ENCODE measurements at regions not wholly inside any gene's neighbourhood (a gene's known extent, or its start where the extent isn't known, plus 50 kb on each side); places are given as distances from the start of the nearest gene placed in this dataset.
"Not testable (repeated sequence)": the region's sequence is repeated elsewhere in the genome, so short reads cannot be mapped to it uniquely, and the experiment has no call there.

GRCh38 chr16:35152067-35152627 lies 1692.7 kb downstream of the TP53TG3F start:
- no peaks in the 10 kb centered on the region for H3K27me3 ChIP-seq
- H3K27ac ChIP-seq: no peak overlapping the region
- H3K4me3 ChIP-seq: no peak overlapping the region
- intact Hi-C loops (cut with DNase I): loop anchor here in 1 of 2 donors (10.0 kb wide), 1 partner anchor 53 kb away; no protein-coding TSS in a partner anchor
- H3K36me3 ChIP-seq (replicated peaks in 1 of 2): no peaks in the 10 kb centered on the region
- H3K9me3 ChIP-seq (replicated peaks in 1 of 3): no peaks in the 10 kb centered on the region
- TF ChIP-seq POLR2A (IDR thresholded peaks at IDR 0.05): no peak
- TF ChIP-seq, protein P1, sequence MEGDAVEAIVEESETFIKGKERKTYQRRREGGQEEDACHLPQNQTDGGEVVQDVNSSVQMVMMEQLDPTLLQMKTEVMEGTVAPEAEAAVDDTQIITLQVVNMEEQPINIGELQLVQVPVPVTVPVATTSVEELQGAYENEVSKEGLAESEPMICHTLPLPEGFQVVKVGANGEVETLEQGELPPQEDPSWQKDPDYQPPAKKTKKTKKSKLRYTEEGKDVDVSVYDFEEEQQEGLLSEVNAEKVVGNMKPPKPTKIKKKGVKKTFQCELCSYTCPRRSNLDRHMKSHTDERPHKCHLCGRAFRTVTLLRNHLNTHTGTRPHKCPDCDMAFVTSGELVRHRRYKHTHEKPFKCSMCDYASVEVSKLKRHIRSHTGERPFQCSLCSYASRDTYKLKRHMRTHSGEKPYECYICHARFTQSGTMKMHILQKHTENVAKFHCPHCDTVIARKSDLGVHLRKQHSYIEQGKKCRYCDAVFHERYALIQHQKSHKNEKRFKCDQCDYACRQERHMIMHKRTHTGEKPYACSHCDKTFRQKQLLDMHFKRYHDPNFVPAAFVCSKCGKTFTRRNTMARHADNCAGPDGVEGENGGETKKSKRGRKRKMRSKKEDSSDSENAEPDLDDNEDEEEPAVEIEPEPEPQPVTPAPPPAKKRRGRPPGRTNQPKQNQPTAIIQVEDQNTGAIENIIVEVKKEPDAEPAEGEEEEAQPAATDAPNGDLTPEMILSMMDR (IDR thresholded peaks at IDR 0.05): no peak
- 14 to 28% (median 15%) methylated on average over 1 of the region's 1 CpG; no CpG with 5 or more reads in 1 of the 4 donors for WGBS, 4 donors
- no peaks in the 10 kb centered on the region for H3K4me1 ChIP-seq (replicated peaks in 1 of 2)
- peak in 1 of 7 donors; percentile 30 for DNase-seq

DNA sequence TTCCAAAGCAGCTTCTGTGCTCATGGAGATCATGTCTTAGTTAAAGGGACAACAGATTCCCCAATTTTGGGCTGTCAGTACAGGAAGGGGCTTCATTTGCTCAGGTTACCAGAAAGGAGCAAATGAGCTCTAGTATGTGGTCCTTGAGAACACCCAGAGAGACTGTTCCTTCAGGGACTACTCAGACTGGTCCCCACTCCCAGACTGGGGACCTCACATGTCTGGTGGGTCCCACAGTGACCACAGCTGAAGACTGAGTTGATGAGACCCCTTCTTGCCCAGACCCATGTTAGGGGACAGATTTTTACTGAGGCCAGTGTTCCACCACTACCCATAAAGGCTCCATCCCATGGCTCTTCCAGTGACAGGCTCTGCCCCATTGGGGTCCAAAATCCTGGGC lies 1695.2 kb downstream of the TP53TG3F start:
- TF ChIP-seq, protein P1 (IDR thresholded peaks at IDR 0.05): no peak
- TF ChIP-seq POLR2A (IDR thresholded peaks at IDR 0.05): no peak
- H3K27ac ChIP-seq: no peak overlapping the region
- no peaks in the 10 kb centered on the region for H3K4me1 ChIP-seq (replicated peaks in 1 of 2)
- H3K9me3 ChIP-seq (replicated peaks in 1 of 3): no peaks in the 10 kb centered on the region
- no peak overlapping the region for H3K4me3 ChIP-seq
- DNase-seq: no peak
- intact Hi-C loops (cut with DNase I): loop anchor here in 1 of 2 donors (10.0 kb wide), 1 partner anchor 50 kb away; no protein-coding TSS in a partner anchor
- H3K36me3 ChIP-seq (replicated peaks in 1 of 2): no peaks in the 10 kb centered on the region
- H3K27me3 ChIP-seq: no peaks in the 10 kb centered on the region

DNA sequence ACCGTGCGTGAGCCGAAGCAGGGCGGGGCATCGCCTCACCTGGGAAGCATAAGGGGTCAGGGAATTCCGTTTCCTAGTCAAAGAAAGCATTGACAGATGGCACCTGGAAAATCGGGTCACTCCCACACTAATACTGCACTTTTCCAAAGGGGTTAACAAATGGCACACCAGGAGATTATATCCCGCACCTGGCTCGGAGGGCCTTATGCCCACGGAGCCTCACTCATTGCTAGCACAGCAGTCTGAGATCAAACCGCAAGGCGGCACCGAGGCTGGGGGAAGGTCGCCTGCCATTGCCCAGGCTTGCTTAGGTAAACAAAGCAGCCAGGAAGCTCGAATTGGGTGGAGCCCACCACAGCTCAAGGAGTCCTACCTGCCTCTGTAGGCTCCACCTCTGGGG lies 1698.1 kb downstream of the TP53TG3F start:
- WGBS, 4 donors: 73 to 90% (median 77%) methylated on average over 5 to 15 of the region's 15 CpGs
- intact Hi-C loops (cut with DNase I): loop anchor here in 1 of 2 donors (10.0 kb wide), 1 partner anchor 47 kb away; no protein-coding TSS in a partner anchor

GRCh38 chr16:35169324-35169723 lies 1709.9 kb downstream of the TP53TG3F start:
- intact Hi-C loops (cut with DNase I); H3K4me1 ChIP-seq (replicated peaks in 1 of 2); H3K36me3 ChIP-seq (replicated peaks in 1 of 2); H3K27me3 ChIP-seq; H3K4me3 ChIP-seq; H3K9me3 ChIP-seq (replicated peaks in 1 of 3); H3K27ac ChIP-seq: not testable (repeated sequence)
- DNase-seq: peak in 1 of 7 donors; percentile 6
- WGBS, 4 donors: 69 to 78% (median 72%) methylated on average over 9 to 14 of the region's 14 CpGs

More for the DNA sequence above, 1698.1 kb downstream of the TP53TG3F start:
- not testable (repeated sequence) for H3K27ac ChIP-seq; H3K4me3 ChIP-seq; H3K4me1 ChIP-seq (replicated peaks in 1 of 2); H3K36me3 ChIP-seq (replicated peaks in 1 of 2); H3K9me3 ChIP-seq (replicated peaks in 1 of 3); H3K27me3 ChIP-seq
- DNase-seq: peak in 1 of 7 donors; percentile 25

DNA sequence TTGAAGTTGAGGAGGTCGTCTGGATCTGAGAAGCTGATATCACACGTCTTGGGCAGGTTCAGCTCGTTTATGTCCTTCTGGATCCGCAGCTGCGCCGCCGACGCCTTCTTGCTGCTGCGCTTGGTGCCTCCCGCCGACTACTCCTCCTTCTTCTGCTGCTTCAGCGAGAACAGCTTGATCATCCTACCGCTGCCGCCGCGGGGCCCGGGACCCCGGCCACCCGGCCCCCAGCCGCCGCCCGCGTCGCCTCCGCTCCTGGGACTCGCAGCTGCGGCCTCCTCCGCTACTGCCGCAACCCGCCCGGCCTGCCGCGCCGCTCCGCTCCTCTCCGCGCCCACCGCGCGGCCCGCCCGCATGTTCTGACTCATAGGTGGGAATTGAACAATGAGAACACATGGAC lies 1710.6 kb downstream of the TP53TG3F start:
- H3K4me3 ChIP-seq; H3K27ac ChIP-seq; intact Hi-C loops (cut with DNase I); H3K9me3 ChIP-seq (replicated peaks in 1 of 3); H3K4me1 ChIP-seq (replicated peaks in 1 of 2); H3K27me3 ChIP-seq; H3K36me3 ChIP-seq (replicated peaks in 1 of 2): not testable (repeated sequence)
- DNase-seq: peak in 1 of 7 donors; percentile 4
- WGBS, 4 donors: 60 to 75% (median 67%) methylated on average over 34 to 42 of the region's 42 CpGs

- H3K27ac ChIP-seq: no peak overlapping the region
- no peaks in the 10 kb centered on the region for H3K36me3 ChIP-seq (replicated peaks in 1 of 2)
- H3K9me3 ChIP-seq (replicated peaks in 1 of 3): no peaks in the 10 kb centered on the region
- no peak for DNase-seq
- intact Hi-C loops (cut with DNase I): no loop called here
- no peaks in the 10 kb centered on the region for H3K27me3 ChIP-seq
- H3K4me3 ChIP-seq: no peak overlapping the region
- TF ChIP-seq POLR2A (IDR thresholded peaks at IDR 0.05): no peak
- TF ChIP-seq, protein P1 (IDR thresholded peaks at IDR 0.05): no peak
- no peaks in the 10 kb centered on the region for H3K4me1 ChIP-seq (replicated peaks in 1 of 2)
- WGBS, 4 donors: 77 to 88% (median 84%) methylated on average over 3 of the region's 3 CpGs
These were observed 1711.2 kb downstream of the TP53TG3F start for GRCh38 chr16:35170610-35171009.

Data from adrenal gland (tissue), 9 donors.